Left ventricle myocardium inferior (tissue), 1 donor: ENCODE measurements at regions not wholly inside any gene's neighbourhood (a gene's known extent, or its start where the extent isn't known, plus 50 kb on each side); places are given as distances from the start of the nearest gene placed in this dataset.

ENCODE experiments used
- DNase-seq: peaks from one replicate; pipeline ENCODE4 v3.0.0-alpha.2; 2020
- H3K27ac ChIP-seq: fragments of 200-600 bp; replicated peaks from 2 replicates; pipeline ENCODE4 v1.8.0; 2021
- H3K27me3 ChIP-seq: fragments of 200-600 bp; 2 replicates; pipeline ENCODE4 v1.8.0; 2021; ENCODE audit warnings: low read depth
- H3K36me3 ChIP-seq: fragments of 200-600 bp; 2 replicates; pipeline ENCODE4 v1.8.0; 2021
- H3K4me1 ChIP-seq: fragments of 200-600 bp; 2 replicates; pipeline ENCODE4 v1.8.0; 2021
- H3K4me3 ChIP-seq: fragments of 200-600 bp; 2 replicates; pipeline ENCODE4 v1.8.0; 2021; ENCODE audit warnings: mild to moderate bottlenecking, moderate library complexity
- H3K9me3 ChIP-seq: fragments of 200-600 bp; replicated peaks from 2 replicates; pipeline ENCODE4 v1.8.0; 2021
- intact Hi-C: fragments of 100-400 bp; cut with micrococcal nuclease; formaldehyde crosslinking; loops from one replicate; pipeline ENCODE4 v1.11.0; 2022
- TF ChIP-seq, protein P1 (sequence below): fragments of 200-600 bp; IDR thresholded peaks from 2 replicates; pipeline ENCODE4 v1.8.0; 2021; ENCODE audit warnings: antibody characterized with exemption, mild to moderate bottlenecking, borderline replicate concordance
- donor health status: DM: no; HTN: yes; CAD: no; lungs with severe emphysema.

DNA sequence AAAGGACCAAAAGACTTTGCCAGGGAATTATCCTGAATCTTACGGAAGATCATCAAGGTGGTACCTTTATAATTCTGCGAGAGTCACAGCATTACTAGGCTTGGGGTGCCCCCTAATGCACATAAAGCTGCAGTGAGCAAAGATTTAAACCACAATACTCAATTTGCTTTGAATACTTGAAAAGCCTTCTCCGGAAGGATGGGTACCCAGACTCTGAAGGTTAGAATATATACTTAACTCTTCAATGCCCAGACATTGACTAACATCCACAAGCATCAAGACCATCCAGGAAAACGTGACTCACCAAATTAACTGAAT, 117.8 kb upstream of the KCNH8 start:
- H3K36me3 ChIP-seq: no peaks in the 10 kb centered on the region
- TF ChIP-seq, protein P1, sequence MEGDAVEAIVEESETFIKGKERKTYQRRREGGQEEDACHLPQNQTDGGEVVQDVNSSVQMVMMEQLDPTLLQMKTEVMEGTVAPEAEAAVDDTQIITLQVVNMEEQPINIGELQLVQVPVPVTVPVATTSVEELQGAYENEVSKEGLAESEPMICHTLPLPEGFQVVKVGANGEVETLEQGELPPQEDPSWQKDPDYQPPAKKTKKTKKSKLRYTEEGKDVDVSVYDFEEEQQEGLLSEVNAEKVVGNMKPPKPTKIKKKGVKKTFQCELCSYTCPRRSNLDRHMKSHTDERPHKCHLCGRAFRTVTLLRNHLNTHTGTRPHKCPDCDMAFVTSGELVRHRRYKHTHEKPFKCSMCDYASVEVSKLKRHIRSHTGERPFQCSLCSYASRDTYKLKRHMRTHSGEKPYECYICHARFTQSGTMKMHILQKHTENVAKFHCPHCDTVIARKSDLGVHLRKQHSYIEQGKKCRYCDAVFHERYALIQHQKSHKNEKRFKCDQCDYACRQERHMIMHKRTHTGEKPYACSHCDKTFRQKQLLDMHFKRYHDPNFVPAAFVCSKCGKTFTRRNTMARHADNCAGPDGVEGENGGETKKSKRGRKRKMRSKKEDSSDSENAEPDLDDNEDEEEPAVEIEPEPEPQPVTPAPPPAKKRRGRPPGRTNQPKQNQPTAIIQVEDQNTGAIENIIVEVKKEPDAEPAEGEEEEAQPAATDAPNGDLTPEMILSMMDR: peak; percentile 42
- no peak for DNase-seq
- H3K27ac ChIP-seq: no peak overlapping the region
- peaks cover 9% of the 10 kb centered on the region for H3K9me3 ChIP-seq
- H3K4me3 ChIP-seq: no peak overlapping the region
- intact Hi-C loops: no loop called here
- H3K4me1 ChIP-seq: no peaks in the 10 kb centered on the region
- H3K27me3 ChIP-seq: no peaks in the 10 kb centered on the region

DNA sequence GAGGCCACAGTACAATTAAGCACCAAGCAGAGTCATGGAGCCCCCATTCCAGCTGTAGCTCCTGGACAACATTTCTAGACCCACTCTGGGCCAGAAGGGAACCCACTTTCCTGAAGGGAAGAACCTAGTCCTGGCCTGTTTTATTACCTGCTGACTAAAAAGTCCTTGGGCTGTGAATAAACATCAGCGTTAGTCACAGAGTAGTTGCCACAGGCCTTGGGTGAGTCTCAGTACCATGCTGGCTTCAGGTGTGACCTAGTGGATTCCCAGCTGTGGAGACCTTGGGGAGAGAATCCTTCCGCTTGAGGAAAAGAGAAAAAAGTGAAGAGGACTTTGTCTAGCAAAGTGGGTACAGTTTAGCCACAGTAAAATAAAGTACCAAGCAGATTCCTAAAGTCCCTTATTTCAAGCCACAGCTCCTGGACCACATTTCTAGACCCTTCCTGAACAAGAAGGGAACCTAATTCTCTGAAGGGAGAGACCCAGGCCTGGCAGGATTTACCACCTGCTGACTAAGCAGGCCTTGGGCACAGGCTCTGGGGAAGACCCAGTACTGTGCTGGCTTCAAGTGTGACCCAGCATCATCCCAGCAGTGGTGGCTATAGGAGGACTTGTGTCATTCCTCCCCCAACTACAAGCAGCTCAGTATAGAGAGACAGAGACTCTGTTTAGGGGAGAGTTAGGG, 118.3 kb upstream of the KCNH8 start:
- DNase-seq: no peak
- no peak overlapping the region for H3K4me3 ChIP-seq
- intact Hi-C loops: no loop called here
- H3K36me3 ChIP-seq: no peaks in the 10 kb centered on the region
- H3K4me1 ChIP-seq: no peaks in the 10 kb centered on the region
- no peak overlapping the region for H3K27ac ChIP-seq
- TF ChIP-seq, protein P1: no peak
- H3K9me3 ChIP-seq: peaks cover 6% of the 10 kb centered on the region
- H3K27me3 ChIP-seq: no peaks in the 10 kb centered on the region

GRCh38 chr3:19025441-19025840, 122.9 kb upstream of the KCNH8 start:
- DNase-seq: no peak
- Histone ChIP-seq H3K27me3 (no peaks in the 10 kb centered on the region), H3K27ac (no peak overlapping the region), H3K4me1 (no peaks in the 10 kb centered on the region), H3K36me3 (no peaks in the 10 kb centered on the region), H3K4me3 (no peak overlapping the region), H3K9me3 (no peaks in the 10 kb centered on the region)
- TF ChIP-seq, protein P1: no peak
- intact Hi-C loops: no loop called here

- no peak overlapping the region for H3K4me3 ChIP-seq
- no peak for DNase-seq
- no peaks in the 10 kb centered on the region for H3K27me3 ChIP-seq
- H3K36me3 ChIP-seq: no peaks in the 10 kb centered on the region
- H3K27ac ChIP-seq: no peak overlapping the region
- intact Hi-C loops: no loop called here
- no peaks in the 10 kb centered on the region for H3K4me1 ChIP-seq
- TF ChIP-seq, protein P1: no peak
- H3K9me3 ChIP-seq: peaks cover 4% of the 10 kb centered on the region
These were observed 125.8 kb upstream of the KCNH8 start for GRCh38 chr3:19022546-19022945.

GRCh38 chr3:19016851-19017250, 131.5 kb upstream of the KCNH8 start:
- Histone ChIP-seq H3K27ac (no peak overlapping the region), H3K27me3 (no peaks in the 10 kb centered on the region), H3K9me3 (peaks cover 6% of the 10 kb centered on the region), H3K36me3 (no peaks in the 10 kb centered on the region), H3K4me3 (no peak overlapping the region), H3K4me1 (no peaks in the 10 kb centered on the region)
- intact Hi-C loops: no loop called here
- no peak for DNase-seq
- TF ChIP-seq, protein P1: no peak
